Hepatocyte (in vitro differentiated cells): ENCODE measurements at regions not wholly inside any gene's neighbourhood (a gene's known extent, or its start where the extent isn't known, plus 50 kb on each side); places are given as distances from the start of the nearest gene placed in this dataset.

Experiments
- EZH2 ChIP-seq: fragments of 200-600 bp; sonication (generic); IDR thresholded peaks from 2 replicates; pipeline ENCODE4 v1.6.1; 2016; ENCODE audit warnings: antibody characterized with exemption, mild to moderate bottlenecking, borderline replicate concordance
- TF ChIP-seq, protein P1 (sequence below): fragments of 200-600 bp; sonication (generic); IDR thresholded peaks from 2 replicates; pipeline ENCODE4 v1.5.1; 2016; ENCODE audit warnings: antibody characterized with exemption, mild to moderate bottlenecking; ENCODE audit not compliant: poor library complexity

DNA sequence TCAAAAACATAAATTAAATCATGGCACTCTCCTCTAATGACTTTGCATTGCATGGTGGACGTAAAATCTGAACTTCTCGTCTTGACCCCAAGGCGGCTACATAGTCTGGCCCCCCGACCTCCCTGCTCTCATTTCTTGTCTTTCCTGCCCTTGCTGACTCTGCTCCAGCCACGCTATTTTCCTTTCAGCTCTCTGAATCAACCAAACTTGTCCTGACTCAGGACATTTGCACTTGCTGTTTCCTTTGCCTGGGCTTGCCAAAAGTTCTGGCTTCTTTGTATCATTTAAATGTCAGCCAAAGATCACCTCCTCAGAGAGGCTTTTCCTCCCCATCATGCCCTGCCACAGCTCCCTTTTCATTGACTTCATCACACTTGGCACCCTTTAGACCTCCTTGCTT, 107.7 kb upstream of the NFE2L3 start:
- TF ChIP-seq, protein P1, sequence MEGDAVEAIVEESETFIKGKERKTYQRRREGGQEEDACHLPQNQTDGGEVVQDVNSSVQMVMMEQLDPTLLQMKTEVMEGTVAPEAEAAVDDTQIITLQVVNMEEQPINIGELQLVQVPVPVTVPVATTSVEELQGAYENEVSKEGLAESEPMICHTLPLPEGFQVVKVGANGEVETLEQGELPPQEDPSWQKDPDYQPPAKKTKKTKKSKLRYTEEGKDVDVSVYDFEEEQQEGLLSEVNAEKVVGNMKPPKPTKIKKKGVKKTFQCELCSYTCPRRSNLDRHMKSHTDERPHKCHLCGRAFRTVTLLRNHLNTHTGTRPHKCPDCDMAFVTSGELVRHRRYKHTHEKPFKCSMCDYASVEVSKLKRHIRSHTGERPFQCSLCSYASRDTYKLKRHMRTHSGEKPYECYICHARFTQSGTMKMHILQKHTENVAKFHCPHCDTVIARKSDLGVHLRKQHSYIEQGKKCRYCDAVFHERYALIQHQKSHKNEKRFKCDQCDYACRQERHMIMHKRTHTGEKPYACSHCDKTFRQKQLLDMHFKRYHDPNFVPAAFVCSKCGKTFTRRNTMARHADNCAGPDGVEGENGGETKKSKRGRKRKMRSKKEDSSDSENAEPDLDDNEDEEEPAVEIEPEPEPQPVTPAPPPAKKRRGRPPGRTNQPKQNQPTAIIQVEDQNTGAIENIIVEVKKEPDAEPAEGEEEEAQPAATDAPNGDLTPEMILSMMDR = no peak
- no peak for TF ChIP-seq EZH2
